Esophagus muscularis mucosa (tissue), 4 donors: ENCODE measurements at regions not wholly inside any gene's neighbourhood (a gene's known extent, or its start where the extent isn't known, plus 50 kb on each side); places are given as distances from the start of the nearest gene placed in this dataset.

ENCODE experiments used
- DNase-seq: peaks from one replicate; pipeline ENCODE4 v3.0.0-alpha.2; 2017; ENCODE audit errors: extremely low spot score
- H3K27ac ChIP-seq, 4 donors: fragments of 200-600 bp; sonication (generic); replicated peaks in 1 of 4; 1 replicate in 3 of 4; 2 replicates in 1 of 4; pipeline ENCODE4 v1.5.1; 2016 to 2019; ENCODE audit warnings: mild to moderate bottlenecking in 1 of 4
- H3K27me3 ChIP-seq, 4 donors: fragments of 200-600 bp; sonication (generic); one replicate each; pipeline versions ENCODE4 v1.5.1 to v1.6.0; 2016 to 2019
- H3K36me3 ChIP-seq, 4 donors: fragments of 200-600 bp; sonication (generic); one replicate each; pipeline ENCODE4 v1.5.1; 2016 to 2019
- H3K4me1 ChIP-seq, 4 donors: fragments of 200-600 bp; sonication (generic); one replicate each; pipeline ENCODE4 v1.5.1; 2016 to 2019
- H3K4me3 ChIP-seq, 4 donors: fragments of 200-600 bp; sonication (generic); 1 replicate in 2 of 4; 2 replicates in 2 of 4; pipeline ENCODE4 v1.5.1; 2016 to 2019; ENCODE audit warnings: mild to moderate bottlenecking in 4 of 4, moderate library complexity in 1 of 4
- H3K9me3 ChIP-seq, 4 donors: fragments of 200-600 bp; sonication (generic); 1 replicate in 3 of 4; 2 replicates in 1 of 4; pipeline ENCODE4 v1.5.1; 2016 to 2019
- EP300 ChIP-seq: sonication (generic); formaldehyde crosslinking; IDR thresholded peaks from one replicate; pipeline ENCODE4 v1.6.1; 2017; ENCODE audit warnings: antibody characterized with exemption
- POLR2A ChIP-seq: fragments of 450-650 bp; IDR thresholded peaks from one replicate; pipeline ENCODE4 v1.6.1; 2017; ENCODE audit warnings: antibody characterized with exemption, moderate library complexity, mild to moderate bottlenecking, low read depth
- POLR2AphosphoS5 ChIP-seq, 2 donors: sonication (generic); formaldehyde crosslinking; IDR thresholded peaks; one replicate each; pipeline ENCODE4 v1.6.1; 2017; ENCODE audit warnings: antibody characterized with exemption in 2 of 2
- WGBS: methylation state at CpG from one replicate; pipeline ENCODE4 v1.1.5; 2018; 5-methylcytosine and 5-hydroxymethylcytosine counted together
- intact Hi-C: fragments of 100-400 bp; cut with DNase I; formaldehyde crosslinking; loops from one replicate; pipeline ENCODE4 v1.15.1; 2023
- TF ChIP-seq, protein P1 (sequence below), 3 experiments: fragments of 200-600 bp in 2 of 3; fragments of 450-650 bp in 1 of 3; sonication (generic) in 2 of 3; IDR thresholded peaks; one replicate each; pipeline ENCODE4 v1.5.1; 2017 to 2019; ENCODE audit warnings: antibody characterized with exemption in 3 of 3, mild to moderate bottlenecking in 2 of 3, moderate library complexity in 1 of 3

DNA sequence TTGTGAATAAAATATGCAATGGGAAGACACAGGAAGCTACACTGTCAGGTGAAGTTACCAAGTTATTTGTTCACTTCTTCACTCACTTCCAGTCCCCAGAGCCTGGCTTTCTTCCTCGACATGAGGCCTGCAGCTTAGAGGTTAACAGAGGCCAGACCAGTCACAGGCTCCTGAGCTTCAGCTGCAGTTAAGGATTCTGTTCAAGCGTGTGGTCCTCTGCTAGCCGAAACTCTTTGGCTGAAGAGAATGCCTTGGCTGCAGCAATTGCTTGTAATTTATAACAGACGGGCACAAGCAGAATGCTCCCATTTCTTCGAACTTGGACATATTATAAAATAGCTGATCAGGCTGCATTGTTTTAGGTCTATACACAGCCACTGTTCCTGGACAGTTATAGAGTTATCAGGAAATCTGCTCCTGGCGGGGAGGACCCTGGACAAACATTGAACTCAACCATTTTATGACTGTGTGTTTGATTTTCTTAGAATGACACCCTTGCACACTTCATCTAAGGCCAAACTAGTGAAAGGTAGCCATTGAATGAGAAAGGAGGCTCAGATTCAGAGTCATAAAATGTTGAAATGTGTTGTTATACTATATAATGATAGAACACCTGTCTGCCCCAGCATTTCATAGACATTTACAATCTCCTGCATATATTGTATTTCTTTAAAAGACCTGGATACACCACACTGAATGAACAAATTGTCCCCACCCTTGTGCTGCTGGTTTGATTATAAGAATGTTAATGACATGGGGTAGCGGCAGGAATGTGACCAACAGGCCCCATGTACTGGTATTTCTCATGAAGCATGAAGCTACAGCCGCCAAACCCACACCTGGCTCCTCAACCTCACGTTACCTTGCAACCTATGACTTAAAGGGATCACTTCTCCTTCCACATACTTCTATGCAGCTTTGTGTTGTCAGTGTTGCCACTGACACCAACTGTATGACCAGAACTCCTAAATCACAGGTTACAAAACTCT is 153.6 kb downstream of the TDRD15 start:
- Histone ChIP-seq H3K4me1 (no peaks in the 10 kb centered on the region), H3K9me3 (no peaks in the 10 kb centered on the region), H3K27ac (no peak overlapping the region), H3K27me3 (no peaks in the 10 kb centered on the region), H3K36me3 (no peaks in the 10 kb centered on the region), H3K4me3 (no peak overlapping the region)
- TF ChIP-seq, protein P1, sequence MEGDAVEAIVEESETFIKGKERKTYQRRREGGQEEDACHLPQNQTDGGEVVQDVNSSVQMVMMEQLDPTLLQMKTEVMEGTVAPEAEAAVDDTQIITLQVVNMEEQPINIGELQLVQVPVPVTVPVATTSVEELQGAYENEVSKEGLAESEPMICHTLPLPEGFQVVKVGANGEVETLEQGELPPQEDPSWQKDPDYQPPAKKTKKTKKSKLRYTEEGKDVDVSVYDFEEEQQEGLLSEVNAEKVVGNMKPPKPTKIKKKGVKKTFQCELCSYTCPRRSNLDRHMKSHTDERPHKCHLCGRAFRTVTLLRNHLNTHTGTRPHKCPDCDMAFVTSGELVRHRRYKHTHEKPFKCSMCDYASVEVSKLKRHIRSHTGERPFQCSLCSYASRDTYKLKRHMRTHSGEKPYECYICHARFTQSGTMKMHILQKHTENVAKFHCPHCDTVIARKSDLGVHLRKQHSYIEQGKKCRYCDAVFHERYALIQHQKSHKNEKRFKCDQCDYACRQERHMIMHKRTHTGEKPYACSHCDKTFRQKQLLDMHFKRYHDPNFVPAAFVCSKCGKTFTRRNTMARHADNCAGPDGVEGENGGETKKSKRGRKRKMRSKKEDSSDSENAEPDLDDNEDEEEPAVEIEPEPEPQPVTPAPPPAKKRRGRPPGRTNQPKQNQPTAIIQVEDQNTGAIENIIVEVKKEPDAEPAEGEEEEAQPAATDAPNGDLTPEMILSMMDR (IDR thresholded peaks at IDR 0.05): no peak
- TF ChIP-seq EP300: no peak
- no peak for TF ChIP-seq POLR2AphosphoS5 (IDR thresholded peaks at IDR 0.05)
- no peak for TF ChIP-seq POLR2A
- intact Hi-C loops: no loop called here
- no peak for DNase-seq
- WGBS: 86% methylated on average over 9 of the region's 9 CpGs

DNA sequence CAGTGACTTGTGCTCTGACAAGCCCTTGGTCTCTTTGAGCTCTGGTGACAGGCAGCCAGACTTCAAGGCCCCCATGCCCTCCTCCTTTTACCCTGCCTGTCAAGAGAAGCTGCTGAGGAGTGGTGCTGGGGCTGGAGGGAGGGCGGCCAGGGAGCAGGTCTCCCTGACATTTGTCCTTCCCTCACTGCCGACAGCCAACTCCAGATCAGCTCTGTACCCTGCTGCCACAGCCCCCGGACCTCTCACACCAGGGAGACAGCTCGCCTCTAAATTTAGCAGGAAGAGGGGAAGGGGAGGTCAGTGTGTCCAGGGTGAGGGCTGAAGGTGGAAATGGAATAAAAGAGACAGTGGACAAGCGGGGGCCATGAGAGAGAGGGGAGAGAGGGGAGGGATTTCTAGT is 155.8 kb downstream of the TDRD15 start:
- Histone ChIP-seq H3K4me1 (no peaks in the 10 kb centered on the region), H3K27me3 (no peaks in the 10 kb centered on the region), H3K36me3 (no peaks in the 10 kb centered on the region), H3K4me3 (no peak overlapping the region), H3K9me3 (no peaks in the 10 kb centered on the region), H3K27ac (no peak overlapping the region)
- TF ChIP-seq, protein P1 (IDR thresholded peaks at IDR 0.05): no peak
- TF ChIP-seq EP300 (no peak), POLR2AphosphoS5 (IDR thresholded peaks at IDR 0.05) (no peak), POLR2A (no peak)
- no peak for DNase-seq
- intact Hi-C loops: no loop called here
- 88% methylated on average over 4 of the region's 5 CpGs for WGBS

DNA sequence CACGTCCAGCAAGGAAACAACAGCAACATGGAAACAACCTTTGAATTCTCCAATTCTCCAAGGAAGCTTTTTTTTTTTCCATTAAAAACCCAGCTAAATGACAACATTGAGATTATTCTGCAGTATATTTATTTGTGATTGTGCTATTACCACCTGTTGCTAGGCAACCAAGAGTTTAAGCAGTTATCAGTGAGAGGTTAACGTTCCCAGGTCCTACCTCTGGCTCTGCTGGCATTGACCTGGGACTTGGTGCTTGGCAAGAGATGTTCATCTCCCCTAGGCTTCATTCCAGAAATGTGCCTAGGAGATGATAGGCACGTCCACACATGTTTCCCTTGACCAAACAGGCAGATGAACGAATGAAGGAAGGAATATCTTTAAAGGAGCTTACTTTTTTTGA is 157.0 kb downstream of the TDRD15 start:
- intact Hi-C loops: no loop called here
- Histone ChIP-seq H3K36me3 (no peaks in the 10 kb centered on the region), H3K4me1 (no peaks in the 10 kb centered on the region), H3K27me3 (no peaks in the 10 kb centered on the region), H3K9me3 (no peaks in the 10 kb centered on the region), H3K27ac (no peak overlapping the region), H3K4me3 (no peak overlapping the region)
- TF ChIP-seq POLR2AphosphoS5 (IDR thresholded peaks at IDR 0.05) (no peak), EP300 (no peak), POLR2A (no peak)
- TF ChIP-seq, protein P1 (IDR thresholded peaks at IDR 0.05): no peak
- no peak for DNase-seq
- WGBS: 69% methylated on average over 4 of the region's 4 CpGs

DNA sequence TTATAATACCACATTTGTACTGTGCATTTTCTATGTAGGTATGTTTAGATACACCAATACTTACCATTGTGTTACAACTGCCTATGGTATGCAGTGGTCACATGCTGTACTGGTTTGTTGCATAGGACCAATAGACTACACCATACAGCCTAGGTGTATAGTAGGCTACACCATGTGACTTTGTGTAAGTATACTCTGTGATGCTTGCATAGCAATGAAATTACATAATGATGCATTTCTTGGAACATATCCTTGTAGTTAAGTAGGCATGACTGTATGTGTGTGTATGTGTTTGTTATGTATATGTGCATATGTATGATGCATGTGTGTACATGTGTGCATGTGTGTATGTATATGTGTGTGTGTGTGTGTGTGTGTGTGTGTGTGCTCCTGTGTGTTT is 157.6 kb downstream of the TDRD15 start:
- no peaks in the 10 kb centered on the region for H3K9me3 ChIP-seq
- H3K4me1 ChIP-seq: no peaks in the 10 kb centered on the region
- no peak overlapping the region for H3K4me3 ChIP-seq
- TF ChIP-seq, protein P1 (IDR thresholded peaks at IDR 0.05): no peak
- no peak for TF ChIP-seq POLR2AphosphoS5 (IDR thresholded peaks at IDR 0.05)
- no peak for TF ChIP-seq POLR2A
- no peak for TF ChIP-seq EP300
- H3K36me3 ChIP-seq: no peaks in the 10 kb centered on the region
- H3K27ac ChIP-seq: no peak overlapping the region
- H3K27me3 ChIP-seq: no peaks in the 10 kb centered on the region
- no peak for DNase-seq
- intact Hi-C loops: no loop called here
